Chondrocyte (in vitro differentiated cells): ENCODE measurements at regions not wholly inside any gene's neighbourhood (a gene's known extent, or its start where the extent isn't known, plus 50 kb on each side); places are given as distances from the start of the nearest gene placed in this dataset.
A peak's percentile ranks its signal among the peaks of the same experiment; 100 is the strongest.
"Not testable (repeated sequence)": the region's sequence is repeated elsewhere in the genome, so short reads cannot be mapped to it uniquely, and the experiment has no call there.

Experiments used
- DNase-seq: peaks from one replicate; pipeline ENCODE4 v3.0.0; 2021; ENCODE audit warnings: mixed read lengths, low spot score
- H3K27ac Mint-ChIP-seq: one replicate; pipeline ENCODE4 v1.8.0; 2021; ENCODE audit warnings: mild to moderate bottlenecking, moderate library complexity, mixed read lengths; ENCODE audit not compliant: unreplicated experiment
- H3K27me3 Mint-ChIP-seq: 2 replicates; pipeline ENCODE4 v1.8.0; 2021; ENCODE audit warnings: low read depth, mixed read lengths
- H3K36me3 Mint-ChIP-seq: 2 replicates; pipeline ENCODE4 v1.8.0; 2021; ENCODE audit warnings: low read depth, mixed read lengths
- H3K4me1 Mint-ChIP-seq: 2 replicates; pipeline ENCODE4 v1.8.0; 2021; ENCODE audit warnings: low read depth, mild to moderate bottlenecking, mixed read lengths
- H3K4me3 Mint-ChIP-seq: one replicate; pipeline ENCODE4 v1.8.0; 2021; ENCODE audit warnings: mild to moderate bottlenecking, moderate library complexity, mixed read lengths; ENCODE audit not compliant: unreplicated experiment
- H3K9me3 Mint-ChIP-seq: 2 replicates; pipeline ENCODE4 v1.8.0; 2021; ENCODE audit warnings: low read depth, mixed read lengths
- CTCF ChIP-seq: fragments of 200-600 bp; sonication (generic); IDR thresholded peaks from 2 replicates; pipeline ENCODE4 v1.5.0; 2021; ENCODE audit warnings: antibody characterized with exemption, mild to moderate bottlenecking, moderate library complexity

GRCh38 chr14:89468566-89468965, 51.5 kb upstream of the FOXN3 start:
- no peak for TF ChIP-seq CTCF
- Mint-ChIP-seq H3K4me3 (no peak overlapping the region), H3K4me1 (peaks cover 23% of the 10 kb centered on the region), H3K27me3 (no peaks in the 10 kb centered on the region), H3K9me3 (no peaks in the 10 kb centered on the region), H3K36me3 (peaks cover 7% of the 10 kb centered on the region), H3K27ac (no peak overlapping the region)
- no peak for DNase-seq

- not testable (repeated sequence) for H3K36me3 Mint-ChIP-seq, H3K27ac Mint-ChIP-seq, H3K9me3 Mint-ChIP-seq, H3K4me3 Mint-ChIP-seq, H3K27me3 Mint-ChIP-seq
- peaks cover 23% of the 10 kb centered on the region for H3K4me1 Mint-ChIP-seq
- DNase-seq = peak; percentile 11
Observed at GRCh38 chr14:89468030-89468429, 51.0 kb upstream of the FOXN3 start.

- Mint-ChIP-seq H3K9me3 (no peaks in the 10 kb centered on the region), H3K36me3 (peaks cover 7% of the 10 kb centered on the region), H3K4me1 (peaks cover 23% of the 10 kb centered on the region), H3K4me3 (no peak overlapping the region), H3K27me3 (no peaks in the 10 kb centered on the region), H3K27ac (no peak overlapping the region)
- no peak for TF ChIP-seq CTCF
- peak; percentile 59 for DNase-seq
Observed at GRCh38 chr14:89466944-89467343, 49.9 kb upstream of the FOXN3 start.
